ENCODE measurements at regions not wholly inside any gene's neighbourhood (a gene's known extent, or its start where the extent isn't known, plus 50 kb on each side); places are given as distances from the start of the nearest gene placed in this dataset.

DNA sequence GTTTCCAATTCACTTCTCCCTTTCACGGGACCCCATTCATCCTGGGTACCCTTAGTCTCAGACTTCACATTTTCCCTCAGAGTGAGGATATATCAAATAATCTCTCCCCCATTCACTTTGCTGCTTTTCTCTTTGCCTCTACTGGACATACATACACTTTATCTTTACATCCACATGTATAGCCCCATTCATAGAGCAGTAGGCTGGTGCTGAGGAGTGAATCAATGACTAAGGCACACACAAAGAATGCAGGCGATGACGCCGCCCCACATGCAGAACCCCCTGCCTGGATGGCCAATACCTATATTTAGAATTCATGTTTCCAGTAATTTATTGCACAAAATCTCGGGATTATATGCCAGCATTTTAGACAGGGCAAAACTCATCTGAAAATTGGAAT, 554.3 kb upstream of the TENM3 start:
- TF ChIP-seq, protein P1, sequence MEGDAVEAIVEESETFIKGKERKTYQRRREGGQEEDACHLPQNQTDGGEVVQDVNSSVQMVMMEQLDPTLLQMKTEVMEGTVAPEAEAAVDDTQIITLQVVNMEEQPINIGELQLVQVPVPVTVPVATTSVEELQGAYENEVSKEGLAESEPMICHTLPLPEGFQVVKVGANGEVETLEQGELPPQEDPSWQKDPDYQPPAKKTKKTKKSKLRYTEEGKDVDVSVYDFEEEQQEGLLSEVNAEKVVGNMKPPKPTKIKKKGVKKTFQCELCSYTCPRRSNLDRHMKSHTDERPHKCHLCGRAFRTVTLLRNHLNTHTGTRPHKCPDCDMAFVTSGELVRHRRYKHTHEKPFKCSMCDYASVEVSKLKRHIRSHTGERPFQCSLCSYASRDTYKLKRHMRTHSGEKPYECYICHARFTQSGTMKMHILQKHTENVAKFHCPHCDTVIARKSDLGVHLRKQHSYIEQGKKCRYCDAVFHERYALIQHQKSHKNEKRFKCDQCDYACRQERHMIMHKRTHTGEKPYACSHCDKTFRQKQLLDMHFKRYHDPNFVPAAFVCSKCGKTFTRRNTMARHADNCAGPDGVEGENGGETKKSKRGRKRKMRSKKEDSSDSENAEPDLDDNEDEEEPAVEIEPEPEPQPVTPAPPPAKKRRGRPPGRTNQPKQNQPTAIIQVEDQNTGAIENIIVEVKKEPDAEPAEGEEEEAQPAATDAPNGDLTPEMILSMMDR (IDR thresholded peaks at IDR 0.05; ENCODE audit: insufficient read depth, low read length): no peak
- TF ChIP-seq POLR2AphosphoS5 (IDR thresholded peaks at IDR 0.05; ENCODE audit: low read depth) (no peak), GABPA (IDR thresholded peaks at IDR 0.05; ENCODE audit: low read depth) (no peak)
- TF ChIP-seq, protein P2, sequence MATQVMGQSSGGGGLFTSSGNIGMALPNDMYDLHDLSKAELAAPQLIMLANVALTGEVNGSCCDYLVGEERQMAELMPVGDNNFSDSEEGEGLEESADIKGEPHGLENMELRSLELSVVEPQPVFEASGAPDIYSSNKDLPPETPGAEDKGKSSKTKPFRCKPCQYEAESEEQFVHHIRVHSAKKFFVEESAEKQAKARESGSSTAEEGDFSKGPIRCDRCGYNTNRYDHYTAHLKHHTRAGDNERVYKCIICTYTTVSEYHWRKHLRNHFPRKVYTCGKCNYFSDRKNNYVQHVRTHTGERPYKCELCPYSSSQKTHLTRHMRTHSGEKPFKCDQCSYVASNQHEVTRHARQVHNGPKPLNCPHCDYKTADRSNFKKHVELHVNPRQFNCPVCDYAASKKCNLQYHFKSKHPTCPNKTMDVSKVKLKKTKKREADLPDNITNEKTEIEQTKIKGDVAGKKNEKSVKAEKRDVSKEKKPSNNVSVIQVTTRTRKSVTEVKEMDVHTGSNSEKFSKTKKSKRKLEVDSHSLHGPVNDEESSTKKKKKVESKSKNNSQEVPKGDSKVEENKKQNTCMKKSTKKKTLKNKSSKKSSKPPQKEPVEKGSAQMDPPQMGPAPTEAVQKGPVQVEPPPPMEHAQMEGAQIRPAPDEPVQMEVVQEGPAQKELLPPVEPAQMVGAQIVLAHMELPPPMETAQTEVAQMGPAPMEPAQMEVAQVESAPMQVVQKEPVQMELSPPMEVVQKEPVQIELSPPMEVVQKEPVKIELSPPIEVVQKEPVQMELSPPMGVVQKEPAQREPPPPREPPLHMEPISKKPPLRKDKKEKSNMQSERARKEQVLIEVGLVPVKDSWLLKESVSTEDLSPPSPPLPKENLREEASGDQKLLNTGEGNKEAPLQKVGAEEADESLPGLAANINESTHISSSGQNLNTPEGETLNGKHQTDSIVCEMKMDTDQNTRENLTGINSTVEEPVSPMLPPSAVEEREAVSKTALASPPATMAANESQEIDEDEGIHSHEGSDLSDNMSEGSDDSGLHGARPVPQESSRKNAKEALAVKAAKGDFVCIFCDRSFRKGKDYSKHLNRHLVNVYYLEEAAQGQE (IDR thresholded peaks at IDR 0.05; ENCODE audit: insufficient replicate concordance, low read depth): no peak

All from HL-60 (cell line).